GM21717 (cell line): ENCODE measurements at regions not wholly inside any gene's neighbourhood (a gene's known extent, or its start where the extent isn't known, plus 50 kb on each side); places are given as distances from the start of the nearest gene placed in this dataset.

Source experiments
- ATAC-seq: cut with Tn5 transposase; IDR thresholded peaks from one replicate; pipeline ENCODE4 v1.9.1; 2021; ENCODE audit warnings: mild to moderate bottlenecking, moderate library complexity; ENCODE audit not compliant: unreplicated experiment

DNA sequence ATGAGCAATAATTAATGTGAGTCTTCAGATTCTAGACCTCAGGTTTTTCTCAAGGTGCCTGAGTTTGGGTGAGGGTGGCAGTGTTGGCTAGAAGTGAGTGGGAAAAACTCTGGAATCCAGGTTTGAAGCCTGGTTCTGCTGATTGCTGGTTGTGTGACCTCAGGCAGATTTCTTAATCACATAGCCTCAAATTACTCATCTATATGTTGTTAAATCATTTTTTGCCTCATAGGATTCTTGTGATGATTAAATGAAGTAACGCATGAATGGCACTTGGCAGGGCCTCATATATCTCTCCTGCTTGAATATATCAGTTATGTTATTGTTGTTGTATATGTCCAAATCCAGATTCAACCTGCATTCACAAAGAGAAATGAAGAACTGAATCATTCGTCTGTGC is 60.5 kb downstream of the NR2F2 start:
- no peak for ATAC-seq

DNA sequence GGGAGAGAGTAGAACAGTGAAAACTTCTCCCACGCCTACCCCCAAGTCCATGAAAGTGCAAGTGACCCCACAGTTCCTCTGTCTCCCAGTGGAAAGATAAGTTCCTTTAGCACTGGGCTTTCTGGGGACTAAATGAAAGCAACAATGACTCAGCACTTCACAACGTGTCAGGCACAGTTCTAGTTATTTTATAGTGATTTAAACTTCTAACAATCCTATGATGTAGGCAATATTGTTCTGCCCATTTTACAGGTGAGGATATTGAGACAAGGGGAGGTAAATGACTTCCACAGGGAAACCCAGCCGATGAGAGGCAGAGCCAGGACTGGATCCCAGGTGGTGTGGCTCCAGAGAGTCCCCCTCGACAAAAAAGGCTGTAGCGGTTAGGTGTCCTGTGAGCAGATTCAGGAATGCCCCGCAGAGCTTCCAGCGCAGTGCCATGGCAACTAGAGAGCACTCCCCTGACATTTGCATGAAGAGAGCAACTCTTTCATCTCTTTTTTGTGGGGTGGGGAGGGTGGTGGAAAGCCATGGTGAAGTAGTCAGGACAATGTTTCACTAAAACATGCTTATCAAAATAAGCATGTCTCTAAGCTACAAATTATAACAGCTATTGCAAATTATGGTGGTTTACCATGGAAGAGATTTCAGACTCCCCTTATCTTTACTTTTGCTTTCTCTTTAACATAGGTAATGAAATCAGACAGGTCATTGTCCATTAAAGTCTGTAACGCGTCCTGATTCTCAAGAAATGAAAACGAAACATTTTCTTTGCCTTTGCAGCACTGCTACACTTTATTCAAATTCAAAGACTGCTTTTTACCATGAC is 62.1 kb downstream of the NR2F2 start:
- ATAC-seq, result no peak

DNA sequence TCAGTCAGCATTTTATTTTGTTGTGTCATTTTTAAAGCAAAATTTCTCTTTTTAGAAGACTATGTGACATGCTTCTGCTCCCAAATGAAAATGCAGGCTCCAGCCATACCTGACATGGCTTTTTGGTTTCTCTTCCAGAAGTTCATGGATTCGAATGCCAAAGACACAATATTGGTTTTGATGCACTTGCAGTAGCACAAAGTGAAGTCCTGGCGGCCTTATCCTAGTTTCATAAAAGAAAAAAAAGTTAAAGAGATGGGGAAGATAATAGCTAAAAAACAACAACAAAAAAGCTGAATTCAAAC is 62.7 kb downstream of the NR2F2 start:
- ATAC-seq, result no peak

DNA sequence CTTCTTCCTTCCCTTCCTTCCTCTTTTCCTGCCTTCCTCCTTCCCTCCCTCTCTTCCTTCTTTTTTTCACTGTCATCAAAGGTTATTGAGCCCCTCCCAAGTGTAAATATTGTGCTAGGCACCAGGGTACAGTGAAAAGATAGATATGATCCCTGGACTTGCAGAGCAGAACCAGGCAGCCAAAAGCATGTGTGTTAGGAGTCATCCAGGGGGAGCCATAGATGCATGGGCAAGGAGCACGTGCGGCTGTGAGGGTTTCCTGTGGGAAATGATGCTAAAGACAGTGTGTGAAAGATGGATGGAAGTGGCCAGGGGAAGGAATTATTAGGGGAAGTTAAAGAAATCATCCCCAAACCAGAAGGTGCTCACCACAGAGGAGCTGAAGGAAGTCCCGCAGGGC is 65.2 kb downstream of the NR2F2 start:
- no peak for ATAC-seq

DNA sequence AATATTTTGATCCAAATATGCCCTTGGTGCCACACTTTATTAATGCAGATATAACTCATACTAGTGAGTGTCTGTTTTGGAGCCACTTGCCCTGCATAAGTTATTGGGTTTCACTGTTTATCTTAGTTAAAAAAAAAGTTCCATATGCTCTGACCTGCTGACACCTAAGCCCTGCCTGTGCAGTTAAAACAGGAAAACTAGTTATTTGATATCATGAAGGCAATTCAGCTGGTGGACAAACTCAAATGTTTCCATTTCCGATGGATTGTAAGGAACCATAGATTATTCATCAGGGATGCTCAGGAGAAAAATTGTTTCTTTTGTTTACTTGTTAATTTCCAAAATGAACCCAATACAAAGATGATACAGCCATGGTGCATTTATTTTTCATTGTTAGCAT is 68.3 kb downstream of the NR2F2 start:
- no peak for ATAC-seq

DNA sequence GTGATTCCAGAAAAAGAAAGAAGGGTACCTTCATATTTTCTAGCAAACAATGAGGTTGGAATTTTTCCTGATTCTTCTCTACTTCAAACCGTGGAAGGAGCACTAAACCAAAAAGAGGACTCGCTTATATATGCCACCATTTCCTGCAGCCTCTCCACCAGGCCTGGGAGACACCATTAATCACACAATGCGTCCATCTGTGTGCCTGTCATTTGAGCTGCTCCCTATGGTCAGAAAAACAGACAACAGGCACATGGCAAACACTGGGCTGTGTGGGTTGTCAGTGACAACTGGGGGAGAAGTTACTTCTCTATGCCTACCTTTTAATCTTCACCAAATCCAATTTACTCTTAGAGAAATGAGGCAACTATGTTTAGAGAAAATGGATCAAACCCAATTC is 71.9 kb downstream of the NR2F2 start:
- no peak for ATAC-seq

DNA sequence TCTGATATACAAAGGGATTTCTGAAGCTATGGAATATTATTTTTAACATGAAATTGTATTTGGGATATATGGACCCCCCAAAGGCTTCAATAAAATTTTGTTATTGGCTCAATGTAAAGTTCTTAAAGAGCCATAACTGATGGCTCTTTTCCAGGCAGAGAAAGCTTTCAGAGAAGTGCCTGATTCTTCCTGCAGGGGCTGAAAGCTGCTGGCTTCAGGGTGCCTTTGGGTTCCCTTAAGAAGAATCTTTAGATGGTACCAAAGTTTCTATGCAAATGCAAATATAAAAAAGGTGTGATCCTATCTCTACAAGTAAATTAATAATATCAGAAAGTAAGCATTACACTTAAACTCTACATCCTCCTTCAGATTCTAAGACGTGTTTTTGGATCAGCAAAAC is 72.6 kb downstream of the NR2F2 start:
- ATAC-seq, result no peak

DNA sequence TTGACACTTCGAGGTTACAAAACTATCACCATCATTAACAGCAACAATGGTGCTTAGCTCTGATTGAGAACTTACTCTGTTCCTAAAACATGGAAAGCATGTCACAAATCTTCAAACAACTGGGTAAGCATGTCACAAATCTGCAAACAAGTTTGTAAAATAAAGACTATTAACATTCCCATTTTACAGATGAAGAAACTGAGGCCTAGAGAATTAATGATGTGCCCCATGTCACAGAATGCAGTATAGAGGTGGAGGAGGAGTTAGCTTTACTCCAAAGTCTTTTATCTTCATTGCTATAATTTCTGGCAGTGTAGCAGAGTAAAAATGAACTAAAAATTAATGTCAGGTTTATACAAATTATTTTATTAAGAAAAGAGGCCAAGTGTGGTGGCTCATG is 73.4 kb downstream of the NR2F2 start:
- no peak for ATAC-seq

DNA sequence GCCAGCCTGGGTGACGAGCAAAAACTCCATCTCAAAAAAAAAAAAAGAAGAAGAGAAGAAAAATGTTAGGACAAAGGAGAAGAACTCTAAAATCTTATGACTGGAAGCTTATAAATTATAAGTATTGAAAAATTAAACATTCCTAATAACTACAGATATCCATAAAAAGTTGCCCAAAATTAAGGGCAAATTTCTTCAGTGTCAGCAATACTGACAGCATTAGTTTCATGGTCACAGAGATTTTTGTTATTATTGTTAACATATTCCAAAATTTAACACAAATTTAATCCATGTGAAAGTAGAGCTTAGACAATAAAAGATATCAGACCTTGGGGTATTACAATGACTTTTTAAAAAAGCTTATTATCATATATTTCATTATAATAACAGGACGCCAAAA is 74.1 kb downstream of the NR2F2 start:
- no peak for ATAC-seq

DNA sequence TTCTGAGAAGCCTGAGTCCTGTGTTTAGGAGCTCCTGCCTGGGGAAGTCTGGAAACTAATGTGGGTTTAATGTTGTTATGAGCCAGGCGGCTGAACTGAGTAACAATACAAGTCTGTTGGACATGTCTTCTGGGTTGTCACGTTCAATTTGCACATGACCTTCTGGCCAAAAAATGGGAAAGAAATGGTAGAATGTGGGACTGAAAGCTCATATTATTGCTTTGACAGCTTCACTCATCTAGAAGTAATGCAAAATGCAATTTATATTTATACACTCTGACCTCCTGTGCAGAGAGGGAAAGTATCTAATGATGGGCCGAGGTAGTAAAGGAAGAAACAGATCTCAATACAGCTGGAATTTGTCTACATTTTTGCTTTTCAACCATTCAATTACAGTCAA is 75.8 kb downstream of the NR2F2 start:
- no peak for ATAC-seq

DNA sequence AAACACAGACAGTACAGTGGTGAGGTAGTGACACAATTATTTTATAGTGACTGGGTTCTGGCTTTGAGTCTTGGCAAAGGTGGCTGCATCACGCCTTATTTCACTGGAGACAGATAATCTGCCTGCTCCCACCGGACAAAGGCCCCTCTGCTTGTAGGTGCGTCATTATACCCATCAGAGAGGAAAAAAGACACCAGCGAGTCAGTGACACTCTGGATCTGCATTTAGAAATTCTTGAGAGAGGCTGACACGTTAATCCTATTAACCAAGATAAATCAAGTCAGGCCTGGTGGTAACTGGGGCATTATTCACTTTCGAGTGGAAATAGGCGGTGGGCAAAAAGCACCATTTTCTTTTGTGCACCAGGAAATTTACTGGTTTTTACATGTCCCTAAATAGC is 76.2 kb downstream of the NR2F2 start:
- no peak for ATAC-seq

DNA sequence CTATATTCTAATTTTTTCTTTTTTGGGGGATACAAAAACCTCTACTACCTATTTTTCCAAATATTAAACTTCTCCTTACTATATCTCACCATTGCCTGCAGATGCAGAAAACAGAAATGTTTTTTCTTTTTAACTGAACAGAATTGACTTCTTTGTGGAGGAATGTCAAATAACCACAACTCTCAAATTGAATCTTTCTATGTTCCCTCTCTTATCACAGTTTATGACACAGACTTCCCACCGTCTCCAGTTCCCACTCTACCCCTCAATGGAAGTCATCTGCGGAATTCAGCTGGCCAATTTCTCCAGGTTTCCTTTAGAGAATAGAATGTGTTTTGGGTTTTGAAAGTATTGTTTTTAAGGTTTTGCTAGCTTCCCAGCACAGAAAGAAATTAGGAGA is 77.0 kb downstream of the NR2F2 start:
- no peak for ATAC-seq

DNA sequence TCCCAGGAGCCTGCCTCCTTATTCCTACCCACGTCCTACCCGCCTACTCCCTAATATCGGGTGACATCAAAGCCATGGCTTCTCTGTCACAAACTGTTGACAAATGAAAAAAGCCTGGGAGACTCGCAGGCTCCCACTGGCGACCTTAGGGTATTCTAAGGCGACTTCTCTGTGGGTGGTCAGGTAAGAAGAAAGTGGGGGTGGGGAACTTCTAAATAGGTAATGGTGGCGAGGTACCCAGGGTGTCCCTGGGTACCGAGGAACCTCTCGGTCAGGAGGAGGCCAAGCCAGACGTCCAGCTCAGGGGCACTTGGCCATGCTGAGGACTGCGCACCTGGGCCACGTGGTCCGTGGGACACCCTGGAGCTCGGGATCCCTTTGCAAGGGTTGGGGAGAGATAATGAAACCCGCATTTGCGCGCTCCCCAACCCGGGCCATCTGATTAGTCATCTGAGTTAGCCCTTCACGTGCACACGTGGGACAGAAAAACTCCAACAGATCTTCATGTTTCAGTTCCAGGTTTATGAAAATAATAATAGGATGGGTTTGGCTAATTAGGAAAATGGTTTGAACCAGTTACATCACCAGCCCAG is 78.2 kb downstream of the NR2F2 start:
- no peak for ATAC-seq

DNA sequence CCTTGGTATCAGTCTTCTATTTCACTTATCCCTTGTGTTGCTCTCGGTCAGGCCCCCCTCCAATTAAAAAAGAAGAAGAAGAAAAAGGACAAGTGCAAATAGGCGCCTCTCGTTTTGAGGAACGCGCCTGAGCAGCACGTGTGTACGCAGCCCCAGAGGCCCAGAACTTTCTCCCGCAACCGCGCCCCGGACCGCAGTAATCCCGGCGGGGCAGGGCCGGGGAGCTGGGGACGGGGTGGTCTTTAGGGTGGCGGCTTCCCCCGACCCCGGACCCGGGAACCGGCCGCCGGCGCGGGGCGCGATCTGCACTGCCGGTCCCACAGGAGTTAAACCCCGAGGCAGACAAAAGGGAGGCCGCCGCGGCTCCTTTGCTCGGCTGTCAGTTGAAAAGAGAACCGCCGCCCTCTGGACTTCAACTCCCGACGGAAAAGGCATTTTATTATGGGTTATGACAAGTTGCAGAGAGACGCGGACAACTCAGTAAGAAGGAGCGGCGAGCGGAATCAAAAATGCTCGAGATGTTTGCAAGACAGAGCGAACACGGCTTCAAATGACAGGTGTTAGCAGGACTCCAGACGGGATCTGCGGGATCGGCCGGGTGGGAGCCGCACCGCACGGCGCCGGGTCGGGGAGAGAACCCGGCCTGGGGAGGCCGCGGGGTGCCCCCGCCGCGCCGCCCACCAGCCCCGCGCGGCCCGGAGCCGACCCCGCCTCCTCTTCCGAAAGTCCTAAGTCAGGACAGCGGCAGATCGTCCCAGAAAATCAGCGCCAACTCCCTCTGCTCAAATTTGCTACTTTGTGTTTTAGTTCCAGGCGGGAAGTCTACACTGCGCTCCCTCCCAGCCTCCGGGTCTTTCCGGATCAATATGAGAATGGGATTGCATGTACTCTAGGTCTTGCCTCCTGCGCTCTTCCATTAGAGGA is 79.0 kb downstream of the NR2F2 start:
- ATAC-seq, result no peak

DNA sequence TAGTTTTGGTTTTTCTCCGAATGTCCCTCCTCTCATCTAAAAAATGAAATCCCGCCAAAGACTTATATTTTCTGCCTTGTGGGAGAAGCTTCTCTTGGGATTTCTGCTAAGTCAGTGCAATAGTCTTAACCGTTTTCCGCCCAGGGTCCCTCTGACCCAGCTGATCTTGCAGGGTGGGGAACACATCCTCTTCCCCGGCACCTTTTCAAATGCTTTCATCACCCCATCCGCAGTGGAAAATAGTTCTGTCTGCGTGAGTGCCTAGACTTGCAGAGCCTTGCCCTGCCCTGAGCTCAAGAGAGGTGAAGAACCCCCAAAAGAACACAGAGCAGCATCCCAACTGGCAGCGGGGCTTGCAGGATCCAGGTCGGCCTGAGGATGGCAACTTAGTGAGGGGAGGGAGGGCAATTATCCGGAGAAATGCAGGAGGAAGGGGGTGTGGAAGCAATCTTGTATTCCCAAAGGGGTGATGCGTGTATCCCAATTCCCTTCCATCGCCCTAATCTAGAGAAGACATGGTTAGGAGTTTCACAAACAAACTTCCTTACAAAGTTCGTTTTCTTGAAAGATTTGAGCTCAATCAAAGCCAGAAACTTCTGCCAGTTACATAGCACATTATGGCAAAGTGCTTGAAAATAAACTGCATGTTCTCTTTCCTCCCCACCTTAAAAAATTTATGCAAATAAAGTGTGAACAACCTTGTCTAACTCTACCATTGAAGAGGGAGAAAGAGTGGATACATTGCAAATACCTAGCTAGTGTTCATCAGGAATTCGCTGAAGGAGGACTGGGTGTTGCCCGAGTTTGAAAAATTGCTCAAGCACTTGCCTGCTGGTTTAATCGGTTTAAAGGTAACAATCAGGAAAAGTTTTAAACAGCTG is 79.9 kb downstream of the NR2F2 start:
- ATAC-seq, result no peak

DNA sequence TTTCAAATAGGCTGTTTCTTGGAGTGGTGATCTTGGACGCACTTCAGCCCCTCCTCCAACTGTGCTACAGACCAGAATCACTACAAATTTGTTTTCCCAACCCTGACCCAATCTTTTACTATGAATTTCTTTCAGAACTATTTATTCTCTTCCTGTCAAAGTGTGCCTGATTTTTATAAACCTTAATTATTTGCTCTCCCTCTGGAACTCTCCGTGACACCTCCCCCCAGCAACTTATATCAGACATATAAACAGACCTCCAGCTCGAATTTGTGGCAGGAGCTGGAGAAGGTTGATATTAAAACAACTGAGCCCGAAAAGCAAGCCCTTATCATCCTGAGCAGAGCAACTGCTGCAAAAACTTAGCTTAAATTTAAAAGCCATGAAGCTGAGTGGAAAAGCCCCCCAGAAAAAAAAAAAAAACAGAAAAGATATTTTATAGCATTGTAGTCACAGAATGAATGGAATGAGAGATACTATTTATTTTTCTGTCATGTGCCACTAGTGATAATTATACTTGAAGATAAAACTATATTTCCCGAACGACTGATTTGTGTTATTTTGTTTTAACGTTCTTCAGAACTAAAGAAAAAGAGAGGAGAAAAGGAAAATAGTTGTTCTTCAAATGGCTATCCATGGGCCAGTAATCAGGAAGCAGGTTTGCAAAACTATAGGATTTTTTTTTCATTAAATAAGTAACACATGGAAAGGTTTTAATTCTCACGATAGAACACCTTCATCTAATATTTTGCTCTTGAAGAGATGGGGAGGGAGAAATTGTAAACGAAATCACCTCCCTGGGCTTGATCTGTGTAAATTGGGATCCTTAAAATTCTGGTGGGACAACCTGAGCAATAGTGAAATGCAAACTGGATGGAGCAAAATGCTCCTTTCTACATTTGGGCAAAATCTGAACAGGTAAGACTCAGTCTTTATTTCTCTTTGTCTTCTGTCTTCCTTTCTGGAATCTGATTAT is 80.8 kb downstream of the NR2F2 start:
- ATAC-seq, result no peak

DNA sequence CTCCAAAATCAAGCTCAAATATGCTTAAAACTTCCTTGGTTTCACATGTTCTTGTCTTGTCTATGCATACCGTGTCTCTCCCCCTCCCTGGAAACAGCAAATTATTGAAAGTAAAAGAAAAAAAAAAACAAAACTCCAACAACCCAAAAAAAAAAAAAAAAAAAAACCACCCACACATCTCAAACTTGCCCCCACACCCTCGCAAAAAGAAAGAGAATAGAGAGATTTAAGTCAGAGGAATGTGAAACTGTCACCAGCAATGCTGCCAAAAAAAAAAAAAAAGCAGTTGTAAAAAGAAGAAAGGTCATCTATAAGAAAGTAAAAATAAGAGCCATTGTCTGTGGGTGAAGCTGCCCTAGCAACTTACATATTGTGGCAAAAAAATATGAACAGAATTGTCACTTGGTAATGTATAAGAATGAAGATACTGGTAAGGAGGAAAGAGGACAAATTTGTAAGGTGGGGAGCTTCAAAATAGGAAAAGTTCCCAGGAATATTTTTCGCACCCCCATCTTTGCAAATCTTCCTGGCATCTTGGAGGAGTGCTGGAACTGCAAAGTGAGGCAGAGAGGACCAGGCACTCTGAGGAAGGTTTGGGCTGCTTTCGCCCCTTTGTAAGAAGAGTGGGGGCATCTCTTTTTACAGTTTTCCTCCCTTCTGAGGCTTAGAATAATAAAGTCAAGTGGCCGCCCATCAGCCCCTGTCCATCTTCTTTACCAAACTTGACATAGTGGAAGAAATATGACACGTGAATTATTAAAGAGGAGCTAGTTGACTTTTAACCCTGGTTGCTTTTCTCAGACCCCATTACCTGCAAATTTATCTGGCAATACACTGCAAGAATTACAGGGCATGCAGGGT is 81.8 kb downstream of the NR2F2 start:
- no peak for ATAC-seq

DNA sequence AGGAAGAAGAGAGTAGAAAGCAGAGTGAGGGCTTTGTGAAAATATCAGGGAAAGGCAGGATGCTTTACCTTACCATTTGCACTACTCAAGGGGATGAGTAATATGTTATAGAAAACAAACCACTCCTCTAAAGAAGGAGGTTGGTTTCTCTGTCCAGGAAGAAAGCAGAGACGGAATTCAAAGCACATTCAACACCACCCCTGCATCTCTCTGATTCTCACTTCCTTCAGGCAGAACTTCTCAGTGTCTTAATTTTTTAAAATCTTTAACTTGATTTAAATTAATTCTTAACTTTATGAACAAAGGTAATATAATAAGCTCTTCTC is 82.4 kb downstream of the NR2F2 start:
- ATAC-seq, result no peak

DNA sequence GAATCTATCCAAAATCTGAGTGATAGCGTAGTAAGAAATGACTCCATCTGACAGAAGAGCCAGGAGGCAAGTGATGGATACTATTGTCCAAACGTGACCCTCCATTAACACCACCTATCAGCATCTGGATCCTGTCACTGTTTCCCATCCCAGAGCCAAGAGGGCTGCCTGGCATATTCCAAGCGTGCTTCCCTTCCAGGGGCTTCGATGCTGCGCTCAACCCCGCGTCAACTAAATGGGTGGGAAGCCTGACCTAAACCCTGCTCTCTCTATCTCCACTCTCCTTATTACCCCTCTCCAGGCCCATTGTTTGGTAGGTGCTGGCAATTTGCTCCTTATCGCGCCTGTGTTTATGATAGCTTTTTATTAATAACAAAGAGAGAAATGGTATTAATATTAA is 83.2 kb downstream of the NR2F2 start:
- no peak for ATAC-seq
